ENCODE measurements at regions not wholly inside any gene's neighbourhood (a gene's known extent, or its start where the extent isn't known, plus 50 kb on each side); places are given as distances from the start of the nearest gene placed in this dataset.

- TF ChIP-seq CTCF (conservative IDR thresholded peaks at IDR 0.05; ENCODE audit: low read length), result no peak
- no peak overlapping the region for H3K4me3 ChIP-seq (ENCODE audit: low read length)
- DNase-seq (ENCODE audit: low read depth), result no peak
Measured at GRCh38 chr3:40908612-40909011, 290.7 kb upstream of the CTNNB1 start.

GRCh38 chr3:40911264-40911663 lies 288.0 kb upstream of the CTNNB1 start:
- no peak for TF ChIP-seq CTCF (conservative IDR thresholded peaks at IDR 0.05; ENCODE audit: low read length)
- no peak overlapping the region for H3K4me3 ChIP-seq (ENCODE audit: low read length)
- DNase-seq (ENCODE audit: low read depth), result no peak

- TF ChIP-seq CTCF (conservative IDR thresholded peaks at IDR 0.05; ENCODE audit: low read length), result no peak
- no peak for DNase-seq (ENCODE audit: low read depth)
- no peak overlapping the region for H3K4me3 ChIP-seq (ENCODE audit: low read length)
Measured at GRCh38 chr3:40911928-40912327, 287.4 kb upstream of the CTNNB1 start.

GRCh38 chr3:40912461-40912860 lies 286.8 kb upstream of the CTNNB1 start:
- no peak for TF ChIP-seq CTCF (conservative IDR thresholded peaks at IDR 0.05; ENCODE audit: low read length)
- no peak for DNase-seq (ENCODE audit: low read depth)
- no peak overlapping the region for H3K4me3 ChIP-seq (ENCODE audit: low read length)

GRCh38 chr3:40913192-40913591 lies 286.1 kb upstream of the CTNNB1 start:
- TF ChIP-seq CTCF (conservative IDR thresholded peaks at IDR 0.05; ENCODE audit: low read length), result no peak
- no peak overlapping the region for H3K4me3 ChIP-seq (ENCODE audit: low read length)
- no peak for DNase-seq (ENCODE audit: low read depth)

GRCh38 chr3:40913641-40914040 lies 285.7 kb upstream of the CTNNB1 start:
- DNase-seq (ENCODE audit: low read depth), result no peak
- H3K4me3 ChIP-seq (ENCODE audit: low read length), result no peak overlapping the region
- TF ChIP-seq CTCF (conservative IDR thresholded peaks at IDR 0.05; ENCODE audit: low read length), result no peak

- DNase-seq (ENCODE audit: low read depth), result no peak
- no peak for TF ChIP-seq CTCF (conservative IDR thresholded peaks at IDR 0.05; ENCODE audit: low read length)
- H3K4me3 ChIP-seq (ENCODE audit: low read length), result no peak overlapping the region
Measured at GRCh38 chr3:40914475-40914874, 284.8 kb upstream of the CTNNB1 start.

All from AG10803 (cell line).